Sigmoid colon (tissue), 6 donors: ENCODE measurements at regions not wholly inside any gene's neighbourhood (a gene's known extent, or its start where the extent isn't known, plus 50 kb on each side); places are given as distances from the start of the nearest gene placed in this dataset.
A peak's percentile ranks its signal among the peaks of the same experiment; 100 is the strongest.

Experiments used
- DNase-seq: peaks from one replicate; pipeline ENCODE4 v3.0.0-alpha.2; 2019
- H3K27ac ChIP-seq, 4 donors: fragments of 200-600 bp; sonication (generic); one replicate each; pipeline ENCODE4 v1.5.1; 2016 to 2019; ENCODE audit warnings: mild to moderate bottlenecking in 1 of 4
- H3K27me3 ChIP-seq, 3 donors: fragments of 200-600 bp; sonication (generic); one replicate each; pipeline ENCODE4 v1.5.1; 2019; ENCODE audit warnings: mild to moderate bottlenecking in 1 of 3
- H3K36me3 ChIP-seq, 4 donors: fragments of 200-600 bp; sonication (generic); one replicate each; pipeline ENCODE4 v1.5.1; 2016 to 2019
- H3K4me1 ChIP-seq, 4 donors: fragments of 200-600 bp; sonication (generic); one replicate each; pipeline ENCODE4 v1.5.1; 2017 to 2019
- H3K4me3 ChIP-seq, 4 donors: fragments of 200-600 bp; sonication (generic); one replicate each; pipeline ENCODE4 v1.5.1; 2017 to 2019; ENCODE audit warnings: mild to moderate bottlenecking in 2 of 4, moderate library complexity in 1 of 4
- H3K9me3 ChIP-seq, 4 donors: fragments of 200-600 bp in 3 of 4; sonication (generic) in 3 of 4; one replicate each; pipeline versions ENCODE4 v1.5.1 to v1.6.1; 2013 to 2019
- EP300 ChIP-seq, 4 donors: sonication (generic); formaldehyde crosslinking; IDR thresholded peaks; one replicate each; pipeline ENCODE4 v1.6.1; 2017; ENCODE audit warnings: antibody characterized with exemption in 4 of 4
- POLR2A ChIP-seq, 2 donors: fragments of 450-650 bp; IDR thresholded peaks; one replicate each; pipeline ENCODE4 v1.6.1; 2016; ENCODE audit warnings: antibody characterized with exemption in 2 of 2, mild to moderate bottlenecking in 2 of 2, moderate library complexity in 2 of 2
- POLR2AphosphoS5 ChIP-seq, 4 donors: sonication (generic); formaldehyde crosslinking; IDR thresholded peaks; one replicate each; pipeline ENCODE4 v1.6.1; 2017; ENCODE audit warnings: antibody characterized with exemption in 4 of 4
- WGBS, 2 donors: extraction: QIAGEN DNeasy Blood & Tissue Kit; methylation state at CpG; one replicate each; pipeline ENCODE4 v1.1.7; 2013; 5-methylcytosine and 5-hydroxymethylcytosine counted together
- intact Hi-C: fragments of 100-400 bp; cut with DNase I; formaldehyde crosslinking; loops from one replicate; pipeline ENCODE4 v1.15.1; 2023
- TF ChIP-seq, protein P1 (sequence below), 4 experiments: fragments of 450-650 bp in 3 of 4; fragments of 200-600 bp in 1 of 4; IDR thresholded peaks; one replicate each; pipeline ENCODE4 v1.5.1; 2016 to 2019; ENCODE audit warnings: antibody characterized with exemption in 4 of 4, mild to moderate bottlenecking in 3 of 4, moderate library complexity in 2 of 4
- donor health status: healthy with polysubstance abuse.
- donor health status: healthy.

GRCh38 chr5:52692039-52692438, 95.7 kb upstream of the ITGA1 start:
- H3K9me3 ChIP-seq = no peaks in the 10 kb centered on the region
- intact Hi-C loops = loop anchor here (10.0 kb wide), 1 partner anchor 223 kb away; no protein-coding TSS in a partner anchor
- no peak for DNase-seq
- no peak for TF ChIP-seq POLR2AphosphoS5 (IDR thresholded peaks at IDR 0.05)
- TF ChIP-seq, protein P1, sequence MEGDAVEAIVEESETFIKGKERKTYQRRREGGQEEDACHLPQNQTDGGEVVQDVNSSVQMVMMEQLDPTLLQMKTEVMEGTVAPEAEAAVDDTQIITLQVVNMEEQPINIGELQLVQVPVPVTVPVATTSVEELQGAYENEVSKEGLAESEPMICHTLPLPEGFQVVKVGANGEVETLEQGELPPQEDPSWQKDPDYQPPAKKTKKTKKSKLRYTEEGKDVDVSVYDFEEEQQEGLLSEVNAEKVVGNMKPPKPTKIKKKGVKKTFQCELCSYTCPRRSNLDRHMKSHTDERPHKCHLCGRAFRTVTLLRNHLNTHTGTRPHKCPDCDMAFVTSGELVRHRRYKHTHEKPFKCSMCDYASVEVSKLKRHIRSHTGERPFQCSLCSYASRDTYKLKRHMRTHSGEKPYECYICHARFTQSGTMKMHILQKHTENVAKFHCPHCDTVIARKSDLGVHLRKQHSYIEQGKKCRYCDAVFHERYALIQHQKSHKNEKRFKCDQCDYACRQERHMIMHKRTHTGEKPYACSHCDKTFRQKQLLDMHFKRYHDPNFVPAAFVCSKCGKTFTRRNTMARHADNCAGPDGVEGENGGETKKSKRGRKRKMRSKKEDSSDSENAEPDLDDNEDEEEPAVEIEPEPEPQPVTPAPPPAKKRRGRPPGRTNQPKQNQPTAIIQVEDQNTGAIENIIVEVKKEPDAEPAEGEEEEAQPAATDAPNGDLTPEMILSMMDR (IDR thresholded peaks at IDR 0.05) = no peak
- no peak for TF ChIP-seq EP300 (IDR thresholded peaks at IDR 0.05)
- TF ChIP-seq POLR2A (IDR thresholded peaks at IDR 0.05) = no peak
- H3K4me1 ChIP-seq = peaks cover 0 to 33% (median 17%) of the 10 kb centered on the region in 4 donors
- no peak overlapping the region for H3K4me3 ChIP-seq
- H3K27ac ChIP-seq = no peak overlapping the region
- no peaks in the 10 kb centered on the region for H3K27me3 ChIP-seq
- H3K36me3 ChIP-seq = no peaks in the 10 kb centered on the region

GRCh38 chr5:52692606-52693005, 95.1 kb upstream of the ITGA1 start:
- Histone ChIP-seq H3K9me3 (no peaks in the 10 kb centered on the region), H3K4me1 (peaks cover 0 to 33% (median 16%) of the 10 kb centered on the region in 4 donors), H3K27ac (no peak overlapping the region), H3K36me3 (no peaks in the 10 kb centered on the region), H3K27me3 (no peaks in the 10 kb centered on the region), H3K4me3 (no peak overlapping the region)
- no peak for DNase-seq
- intact Hi-C loops = loop anchor here (10.0 kb wide), 1 partner anchor 222 kb away; no protein-coding TSS in a partner anchor
- TF ChIP-seq POLR2AphosphoS5 (IDR thresholded peaks at IDR 0.05) (no peak), POLR2A (IDR thresholded peaks at IDR 0.05) (no peak), EP300 (IDR thresholded peaks at IDR 0.05) (no peak)
- TF ChIP-seq, protein P1 (IDR thresholded peaks at IDR 0.05) = no peak
- WGBS, 2 donors = 55 to 65% methylated on average over 1 of the region's 1 CpG

- Histone ChIP-seq H3K36me3 (no peaks in the 10 kb centered on the region), H3K4me3 (no peak overlapping the region), H3K4me1 (peaks cover 0 to 33% (median 15%) of the 10 kb centered on the region in 4 donors), H3K9me3 (no peaks in the 10 kb centered on the region), H3K27me3 (no peaks in the 10 kb centered on the region), H3K27ac (peak overlapping the region in 1 of 4 donors; percentile 39)
- DNase-seq = peak; percentile 66
- TF ChIP-seq, protein P1 (IDR thresholded peaks at IDR 0.05) = peak in 3 of 4 experiments; percentile 42 to 65 (median 56)
- no peak for TF ChIP-seq POLR2AphosphoS5 (IDR thresholded peaks at IDR 0.05)
- intact Hi-C loops = loop anchor here (10.0 kb wide), 1 partner anchor 222 kb away; no protein-coding TSS in a partner anchor
Observed at GRCh38 chr5:52693280-52693679, 94.4 kb upstream of the ITGA1 start.

GRCh38 chr5:52693836-52694235, 93.9 kb upstream of the ITGA1 start:
- 88 to 92% methylated on average over 1 of the region's 1 CpG for WGBS, 2 donors
- Histone ChIP-seq H3K36me3 (no peaks in the 10 kb centered on the region), H3K4me3 (no peak overlapping the region), H3K27me3 (no peaks in the 10 kb centered on the region), H3K4me1 (peaks cover 0 to 33% (median 15%) of the 10 kb centered on the region in 4 donors), H3K27ac (peak overlapping the region in 2 of 4 donors; percentile 4 to 39), H3K9me3 (no peaks in the 10 kb centered on the region)
- intact Hi-C loops = loop anchor here (10.0 kb wide), 1 partner anchor 221 kb away; no protein-coding TSS in a partner anchor
- no peak for DNase-seq
- TF ChIP-seq POLR2A (IDR thresholded peaks at IDR 0.05) (no peak), POLR2AphosphoS5 (IDR thresholded peaks at IDR 0.05) (no peak), EP300 (IDR thresholded peaks at IDR 0.05) (no peak)
- TF ChIP-seq, protein P1 (IDR thresholded peaks at IDR 0.05) = no peak

DNA sequence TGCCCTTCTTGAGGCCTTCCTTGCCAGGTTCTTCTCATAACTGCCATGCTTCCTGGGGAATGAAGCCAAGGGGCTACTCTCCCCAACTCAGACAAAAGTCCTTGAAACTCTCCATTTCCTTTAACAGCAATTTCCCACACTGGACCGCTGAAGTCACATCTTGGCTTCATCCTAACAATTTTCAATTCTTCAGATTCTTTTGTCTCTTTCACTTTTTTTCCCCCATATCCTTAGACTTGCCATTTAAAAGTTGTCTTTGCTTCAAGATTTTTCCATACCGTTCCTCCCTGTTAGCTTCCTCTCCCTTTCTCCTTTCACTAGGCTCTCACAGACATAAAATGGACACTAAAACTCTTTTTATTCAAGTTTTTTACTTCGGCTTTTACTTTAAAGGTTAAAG, 93.1 kb upstream of the ITGA1 start:
- Histone ChIP-seq H3K4me3 (no peak overlapping the region), H3K9me3 (no peaks in the 10 kb centered on the region), H3K27me3 (no peaks in the 10 kb centered on the region), H3K36me3 (no peaks in the 10 kb centered on the region), H3K4me1 (peaks cover 0 to 33% (median 15%) of the 10 kb centered on the region in 4 donors), H3K27ac (peak overlapping the region in 2 of 4 donors; percentile 4 to 39)
- DNase-seq = no peak
- WGBS, 2 donors = 79 to 90% methylated on average over 3 of the region's 3 CpGs
- no peak for TF ChIP-seq EP300 (IDR thresholded peaks at IDR 0.05)
- TF ChIP-seq, protein P1 (IDR thresholded peaks at IDR 0.05) = no peak
- TF ChIP-seq POLR2AphosphoS5 (IDR thresholded peaks at IDR 0.05) = no peak
- TF ChIP-seq POLR2A (IDR thresholded peaks at IDR 0.05) = no peak
- intact Hi-C loops = loop anchor here (10.0 kb wide), 1 partner anchor 220 kb away; no protein-coding TSS in a partner anchor
